ENCODE measurements at regions not wholly inside any gene's neighbourhood (a gene's known extent, or its start where the extent isn't known, plus 50 kb on each side); places are given as distances from the start of the nearest gene placed in this dataset.

DNA sequence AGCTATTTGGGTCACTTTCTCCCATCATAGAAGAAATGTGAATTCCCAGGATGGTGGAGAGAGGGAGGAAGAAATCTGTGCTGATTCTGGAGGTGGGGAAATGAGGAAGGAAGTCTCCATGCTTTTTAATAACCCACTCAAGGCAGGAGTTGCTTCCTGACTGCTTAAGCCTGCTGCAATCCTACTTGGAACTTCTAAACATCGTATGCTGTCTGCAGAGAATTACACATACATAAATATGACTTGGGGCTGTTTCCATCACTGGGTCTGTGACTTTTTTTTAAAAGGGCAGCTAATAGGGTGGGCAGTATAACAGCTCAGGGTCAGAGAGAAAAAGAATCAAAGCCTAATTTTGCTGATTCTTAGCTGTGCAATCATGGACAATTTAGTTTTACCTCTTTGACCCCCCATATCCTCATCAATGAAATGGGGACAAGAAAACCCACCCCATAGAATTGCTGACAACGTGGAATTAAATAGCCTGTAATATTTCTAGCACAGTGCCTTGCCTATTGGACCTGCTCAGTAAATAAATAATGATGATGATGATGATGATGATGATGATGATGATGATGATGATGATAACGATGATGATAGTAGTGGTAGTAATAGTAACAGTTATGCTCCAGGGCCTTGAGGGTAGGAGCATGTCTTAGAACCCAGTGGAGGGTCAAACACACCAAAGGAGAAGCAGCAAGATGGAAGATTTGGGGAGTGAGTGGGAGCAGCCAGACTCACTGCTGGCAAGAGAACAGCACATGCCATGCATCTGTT, 166.7 kb upstream of the LRFN2 start:
- DNase-seq = no peak
- no peak for ATAC-seq

DNA sequence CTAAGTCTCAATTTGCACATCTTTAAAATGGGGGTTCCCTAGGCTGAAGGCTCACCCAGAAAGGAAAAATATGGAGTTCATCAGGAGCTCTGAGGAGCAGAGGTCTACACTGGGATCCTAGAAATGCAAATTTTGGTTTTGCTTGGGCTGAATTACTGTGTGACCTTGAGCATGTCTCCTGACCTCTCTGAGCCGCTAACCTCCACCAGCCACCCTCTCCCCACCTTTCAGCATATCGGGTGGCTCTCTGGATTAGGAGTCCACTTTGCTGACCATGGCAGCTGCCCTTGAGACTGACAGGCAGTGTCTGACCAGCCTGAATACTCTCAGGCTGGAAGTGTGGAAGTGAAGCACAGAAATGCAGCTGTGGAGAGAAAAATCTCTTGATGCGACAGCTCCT, 165.9 kb upstream of the LRFN2 start:
- ATAC-seq (no peak), DNase-seq (no peak)

DNA sequence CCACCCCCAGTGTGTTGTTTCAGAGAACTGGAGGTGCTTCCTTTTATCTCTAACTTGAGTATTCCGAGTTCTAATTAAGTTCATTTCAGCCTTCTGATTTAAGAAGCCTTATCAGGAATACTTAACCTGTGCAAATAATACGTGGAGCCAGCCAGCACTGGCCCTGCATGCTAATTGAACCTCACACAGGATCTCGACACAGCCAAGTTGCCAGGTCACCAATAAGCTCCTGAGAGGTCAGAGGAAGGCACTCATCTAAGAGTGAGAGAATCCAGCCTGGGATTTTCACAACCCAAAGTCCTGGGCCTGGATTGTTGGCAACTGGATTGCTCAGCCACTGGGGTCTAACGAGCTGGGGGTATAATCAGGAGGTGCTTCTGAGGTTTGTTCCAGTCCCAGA, 157.7 kb upstream of the LRFN2 start:
- DNase-seq (no peak), ATAC-seq (no peak)

DNA sequence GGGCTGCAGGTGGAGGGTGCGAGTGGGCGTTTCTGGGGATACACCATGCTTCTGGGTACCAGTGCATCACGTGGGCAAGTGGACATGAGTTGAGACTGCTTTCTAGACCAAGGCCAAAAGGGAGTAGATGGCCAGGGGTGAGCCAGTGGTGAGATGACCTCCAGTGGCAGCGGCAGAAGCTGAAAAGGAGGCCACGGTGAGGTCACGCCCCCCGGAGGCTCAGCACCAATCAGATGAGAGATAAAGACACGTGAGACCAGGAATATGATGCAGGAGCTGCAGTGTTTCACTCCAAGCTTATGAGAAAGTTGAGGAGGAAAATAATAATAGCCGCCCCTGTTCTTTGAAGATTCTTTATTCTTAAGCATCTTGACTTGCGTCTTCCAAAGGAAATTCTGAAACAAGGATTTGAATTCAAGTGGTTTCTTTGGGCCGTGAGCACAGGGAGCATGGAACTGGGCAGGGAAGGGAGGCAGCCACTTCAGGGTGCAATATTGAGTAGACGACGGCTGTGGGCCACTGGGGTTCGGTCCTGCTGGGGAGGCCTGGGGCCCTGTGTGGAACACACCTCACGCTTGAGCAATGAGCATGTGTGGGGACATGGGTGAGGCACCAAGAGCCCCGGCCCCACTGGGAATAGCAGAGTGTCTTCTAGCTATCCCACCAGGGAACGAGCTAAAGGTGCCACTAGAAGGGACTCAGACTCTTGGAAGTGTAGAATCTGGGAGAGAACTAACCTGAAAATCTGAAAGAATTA, 156.7 kb upstream of the LRFN2 start:
- no peak for ATAC-seq

DNA sequence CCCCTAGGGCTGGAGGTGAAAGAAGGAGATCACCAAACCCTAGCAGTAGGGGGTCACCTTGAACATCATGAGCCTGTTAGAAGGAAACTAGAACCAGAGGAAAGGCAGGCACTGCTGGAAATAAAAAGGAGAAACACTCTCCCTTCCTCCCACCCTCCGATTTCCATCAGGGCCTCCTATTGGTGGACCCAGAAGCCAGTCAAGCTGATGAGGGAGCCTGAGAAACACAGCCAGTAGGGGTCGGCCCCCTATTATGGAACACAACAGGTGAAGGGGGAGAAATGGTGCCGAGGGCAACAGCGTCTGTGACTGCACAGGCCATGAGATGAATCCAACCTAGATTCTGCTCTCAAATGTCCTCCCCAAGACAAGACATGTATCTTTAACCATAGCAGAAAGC, 156.1 kb upstream of the LRFN2 start:
- DNase-seq (no peak), ATAC-seq (no peak)

More for the DNA sequence above, 156.7 kb upstream of the LRFN2 start:
- DNase-seq = no peak

DNA sequence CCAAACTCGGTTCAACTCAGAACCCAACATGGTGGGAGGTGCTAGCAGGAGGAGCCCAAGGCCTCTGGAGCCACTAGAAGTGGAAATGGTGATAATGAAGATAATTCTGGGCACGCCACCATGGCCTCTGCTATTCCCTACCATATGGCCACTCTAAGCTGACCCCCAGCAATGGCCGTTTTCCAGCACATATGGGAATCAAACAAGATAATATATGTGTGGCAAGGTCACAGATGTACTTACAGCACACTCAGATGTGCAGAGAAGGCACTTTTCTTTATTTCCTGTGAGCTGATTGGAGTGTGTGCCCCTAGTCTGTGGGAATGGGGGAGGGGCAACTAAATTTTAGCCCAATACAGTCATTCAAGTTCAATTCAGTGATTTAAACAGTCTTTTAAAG, 153.4 kb upstream of the LRFN2 start:
- DNase-seq (no peak), ATAC-seq (no peak)

DNA sequence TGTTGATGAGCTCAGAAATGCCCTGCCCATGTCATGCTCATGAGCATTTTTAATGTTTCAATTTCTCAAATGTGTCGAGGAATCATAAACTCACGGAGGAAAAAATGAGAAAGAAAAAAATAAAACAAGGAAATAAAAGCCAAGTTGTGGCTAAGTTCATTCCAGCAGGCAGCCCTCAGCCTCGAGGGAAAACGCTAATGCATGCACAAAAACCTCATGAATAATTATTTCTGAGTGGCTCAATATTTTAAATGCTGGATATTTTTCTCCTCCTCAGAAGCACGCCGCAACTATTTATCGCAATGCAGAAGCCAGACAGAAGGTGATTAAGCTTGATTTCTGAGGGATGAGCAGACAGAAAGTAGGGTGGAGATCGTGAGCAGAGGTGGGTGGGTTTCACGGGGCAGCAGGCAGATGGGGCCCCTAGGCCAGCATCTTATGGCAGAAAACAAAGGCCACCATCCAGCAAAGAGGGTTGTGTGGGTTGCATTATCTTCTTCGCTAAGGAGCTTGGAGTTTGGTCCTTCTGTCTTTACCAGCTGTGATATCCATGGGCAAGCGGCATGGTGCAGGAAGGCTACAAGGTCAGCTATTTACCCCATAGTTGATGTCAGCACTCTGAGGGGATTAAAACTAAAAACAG, 151.5 kb upstream of the LRFN2 start:
- ATAC-seq = no peak
- DNase-seq = no peak

DNA sequence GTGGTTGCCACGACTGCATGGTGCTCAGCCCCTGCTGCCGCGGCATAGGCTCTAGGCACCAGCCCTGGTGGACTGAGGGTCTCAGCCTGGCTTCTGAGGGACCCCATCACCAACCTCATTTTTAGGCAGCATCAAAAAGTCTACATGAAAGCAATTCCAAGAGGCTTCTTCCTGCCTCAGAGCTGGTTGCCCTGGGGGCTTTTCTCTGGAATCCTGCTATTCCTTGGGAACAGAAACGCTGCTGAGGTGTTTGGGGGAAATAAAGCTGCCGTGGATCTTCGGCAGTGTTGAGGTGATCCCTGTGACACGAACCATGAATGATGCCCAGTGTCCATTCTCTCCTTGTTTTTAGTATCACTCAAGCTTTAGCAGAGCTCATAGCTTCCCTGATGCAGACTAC, 148.4 kb upstream of the LRFN2 start:
- no peak for ATAC-seq
- DNase-seq = no peak

DNA sequence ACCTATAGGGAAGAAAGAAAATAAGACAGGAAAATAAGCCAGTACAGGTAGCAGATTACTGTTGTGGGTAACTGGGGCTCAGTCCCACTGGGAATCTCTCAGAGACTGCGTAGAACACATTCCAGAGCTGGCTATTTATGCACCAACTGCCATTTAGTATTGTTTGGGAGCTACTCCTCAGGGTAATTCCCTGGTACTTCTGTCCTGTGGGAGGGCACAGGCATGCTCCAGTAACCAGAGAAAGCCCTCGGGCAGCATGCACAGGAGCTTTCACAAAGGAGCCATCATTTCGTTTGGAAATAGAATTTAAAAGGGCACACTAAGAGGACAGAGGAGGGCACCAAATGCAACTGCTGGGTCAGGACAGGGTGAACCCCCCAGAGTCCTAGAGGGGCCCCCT, 148.0 kb upstream of the LRFN2 start:
- ATAC-seq = no peak
- no peak for DNase-seq

DNA sequence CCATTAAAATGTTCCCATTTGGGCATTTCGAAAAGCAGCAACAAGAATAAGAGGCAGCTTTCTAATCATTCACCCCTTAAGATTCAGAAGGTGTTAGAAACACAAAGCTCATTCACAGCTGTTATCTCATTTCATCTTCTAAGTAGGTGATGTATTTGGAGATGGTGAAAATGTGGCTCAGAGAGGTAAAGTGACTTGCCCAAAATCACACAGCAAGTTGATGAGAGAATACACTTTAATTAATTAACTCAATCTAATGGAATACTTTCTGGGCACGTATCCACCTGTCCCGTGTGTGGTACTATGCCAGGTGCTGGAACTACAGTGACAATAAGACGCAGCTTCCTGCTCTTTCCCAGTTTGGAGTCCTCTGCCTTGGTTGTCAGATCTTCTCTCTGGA, 147.4 kb upstream of the LRFN2 start:
- ATAC-seq = no peak

DNA sequence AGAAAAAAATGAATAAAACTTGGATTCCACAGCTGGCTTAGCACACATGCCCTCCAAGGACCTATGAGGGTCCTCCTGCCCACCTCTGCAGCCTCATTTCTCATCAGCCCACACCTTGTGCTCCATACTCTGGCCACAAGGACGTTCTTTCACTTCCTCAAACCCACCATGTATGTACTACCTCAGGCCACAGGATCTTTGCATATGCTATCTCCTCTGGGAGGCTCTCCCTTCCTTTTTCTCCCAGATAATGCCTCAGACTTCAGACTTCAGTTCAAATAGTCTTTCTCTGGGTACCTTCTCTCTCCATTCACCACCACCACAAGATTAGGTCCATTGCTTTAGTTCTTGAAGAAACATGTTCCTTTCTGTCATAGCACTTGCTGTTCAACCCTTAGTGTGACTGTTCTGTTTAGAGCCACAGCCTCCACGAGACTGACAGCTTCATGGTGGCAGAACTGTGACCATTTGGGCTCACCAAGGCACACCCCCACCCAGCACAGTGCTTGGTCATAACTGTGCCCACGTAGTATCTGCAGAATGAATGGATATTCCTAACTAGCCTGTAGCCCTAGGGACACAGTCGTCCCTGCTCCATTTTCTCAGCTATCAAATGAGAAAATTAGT, 146.7 kb upstream of the LRFN2 start:
- DNase-seq = no peak
- ATAC-seq = no peak

More for the DNA sequence above, 147.4 kb upstream of the LRFN2 start:
- DNase-seq = no peak

DNA sequence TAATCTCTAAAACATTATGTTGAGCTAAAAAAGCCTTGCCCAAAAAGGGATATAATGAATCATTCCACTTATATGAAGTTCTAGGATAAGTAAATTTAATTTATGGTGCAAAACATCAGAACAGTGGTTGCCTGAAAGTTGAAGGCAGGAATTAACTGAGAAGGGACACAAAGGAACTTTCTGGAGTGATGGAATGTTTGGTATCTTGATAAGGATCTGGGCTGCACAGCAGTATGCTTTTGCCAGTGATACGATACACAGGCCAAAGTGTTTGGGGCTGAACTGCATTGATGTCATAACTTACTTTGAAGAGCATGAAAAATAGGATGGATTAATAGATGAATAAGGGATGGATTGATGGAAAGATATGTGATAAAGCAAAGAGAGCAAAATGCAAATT, 146.1 kb upstream of the LRFN2 start:
- no peak for ATAC-seq

DNA sequence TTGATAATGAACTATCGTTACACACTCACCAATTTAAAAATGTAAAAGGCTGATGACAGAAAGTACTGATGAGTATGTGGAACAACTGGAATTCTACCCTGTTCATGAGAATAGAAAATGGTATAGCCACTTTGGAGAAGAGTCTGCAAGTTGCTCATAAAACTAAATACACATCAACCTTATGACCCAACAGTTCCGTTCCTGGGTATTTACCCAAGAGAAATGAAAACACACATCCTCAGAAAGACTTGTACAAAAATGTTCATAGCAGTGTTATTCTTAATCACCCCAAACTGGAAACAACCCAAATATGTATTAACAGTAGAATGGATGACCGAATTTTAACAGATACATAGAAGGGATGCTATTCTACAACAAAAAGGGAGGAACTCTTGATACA, 145.7 kb upstream of the LRFN2 start:
- no peak for DNase-seq

More for the DNA sequence above, 146.1 kb upstream of the LRFN2 start:
- no peak for DNase-seq

DNA sequence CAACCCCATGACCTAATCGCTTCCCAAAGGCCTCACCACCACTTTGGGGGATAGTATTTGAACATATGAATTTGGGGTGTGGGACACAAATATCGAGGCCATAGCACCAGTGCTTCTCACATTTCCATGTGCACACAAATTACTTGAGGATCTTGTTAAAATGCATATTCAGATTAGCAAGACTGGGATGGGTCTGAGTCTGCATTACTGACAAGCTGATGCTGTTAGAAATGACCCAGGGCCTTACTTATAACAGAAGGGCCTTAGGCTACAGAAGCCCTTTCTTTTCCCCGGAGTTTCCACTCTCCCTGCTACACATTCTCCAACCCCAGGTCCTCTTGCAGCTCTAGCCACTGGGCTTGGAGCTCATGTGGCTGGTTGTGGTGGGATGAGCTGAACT, 141.5 kb upstream of the LRFN2 start:
- DNase-seq (no peak), ATAC-seq (no peak)

More for the DNA sequence above, 145.7 kb upstream of the LRFN2 start:
- ATAC-seq = no peak

DNA sequence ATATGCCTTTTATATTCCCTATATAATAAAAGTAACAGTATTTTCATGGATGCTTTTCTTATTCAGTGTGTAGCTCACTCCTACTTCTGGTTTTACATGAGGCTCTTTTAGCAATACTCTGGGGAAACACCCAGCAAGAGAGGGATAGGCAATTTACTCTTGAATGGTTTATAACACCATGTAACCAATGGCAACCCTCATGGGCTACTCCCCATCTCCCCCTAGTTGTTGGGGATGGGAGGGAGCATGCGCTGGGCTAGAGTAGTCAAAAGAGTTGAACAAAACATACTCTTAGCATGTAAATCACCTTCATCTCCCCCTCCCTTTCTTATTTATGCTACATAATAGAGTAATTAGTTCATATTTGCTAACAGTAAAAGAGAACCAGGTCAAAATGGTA, 140.1 kb upstream of the LRFN2 start:
- ATAC-seq (no peak), DNase-seq (no peak)

DNA sequence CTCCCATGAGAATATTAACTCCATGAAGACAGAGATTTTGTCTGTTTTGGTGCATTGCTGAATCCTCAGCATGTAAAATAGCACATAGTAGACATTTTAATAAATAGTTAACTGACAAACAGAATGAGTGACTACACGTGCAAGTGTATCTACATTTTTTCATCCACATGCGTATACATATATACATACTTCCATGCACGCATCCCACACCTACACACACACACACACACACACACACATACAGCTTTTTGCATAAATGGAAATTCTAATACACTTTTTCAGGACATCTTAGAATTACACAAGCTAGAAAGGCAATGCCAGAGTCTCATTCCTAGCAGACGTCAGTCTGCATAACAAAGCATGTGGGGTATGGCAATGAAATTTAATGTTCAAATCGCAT, 139.7 kb upstream of the LRFN2 start:
- DNase-seq = no peak
- ATAC-seq = no peak

DNA sequence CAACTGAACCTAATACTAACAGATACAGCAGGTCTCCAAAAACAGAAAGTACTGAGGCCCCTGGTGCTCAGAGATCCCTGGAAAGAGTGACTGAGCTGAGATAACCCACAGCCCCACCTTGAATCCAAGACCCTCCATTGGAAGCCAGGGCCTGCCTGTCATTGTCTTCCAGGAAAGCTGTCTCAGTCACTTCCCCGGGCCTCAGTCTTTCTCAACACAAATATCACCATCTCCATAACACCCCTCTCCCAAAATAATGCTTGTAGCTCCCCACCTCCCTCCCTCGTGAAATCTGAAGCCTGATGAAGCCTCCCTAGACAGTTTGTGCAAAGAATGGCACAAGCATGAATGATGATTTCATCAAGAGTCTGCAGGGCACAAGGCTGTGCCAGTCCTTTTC, 138.2 kb upstream of the LRFN2 start:
- ATAC-seq (no peak), DNase-seq (no peak)

DNA sequence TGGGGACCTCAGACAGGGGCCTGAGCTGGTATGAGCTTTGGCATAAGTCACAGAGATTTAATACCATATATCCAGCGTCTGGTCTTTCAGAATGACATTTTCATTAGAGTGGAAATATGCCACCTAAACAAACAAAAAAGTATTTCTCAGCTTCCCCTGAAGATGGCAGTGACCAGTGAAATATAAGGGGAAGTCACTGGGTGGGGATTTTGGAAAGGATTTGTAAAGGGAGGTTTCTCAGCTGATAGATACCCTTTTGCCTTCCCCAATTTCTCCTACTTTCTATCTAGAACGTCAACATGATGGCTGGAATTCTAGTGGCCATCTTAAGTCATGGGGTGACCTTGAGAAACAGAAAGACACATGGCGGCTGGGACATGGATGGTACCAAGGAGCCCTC, 137.7 kb upstream of the LRFN2 start:
- ATAC-seq (no peak), DNase-seq (no peak)

DNA sequence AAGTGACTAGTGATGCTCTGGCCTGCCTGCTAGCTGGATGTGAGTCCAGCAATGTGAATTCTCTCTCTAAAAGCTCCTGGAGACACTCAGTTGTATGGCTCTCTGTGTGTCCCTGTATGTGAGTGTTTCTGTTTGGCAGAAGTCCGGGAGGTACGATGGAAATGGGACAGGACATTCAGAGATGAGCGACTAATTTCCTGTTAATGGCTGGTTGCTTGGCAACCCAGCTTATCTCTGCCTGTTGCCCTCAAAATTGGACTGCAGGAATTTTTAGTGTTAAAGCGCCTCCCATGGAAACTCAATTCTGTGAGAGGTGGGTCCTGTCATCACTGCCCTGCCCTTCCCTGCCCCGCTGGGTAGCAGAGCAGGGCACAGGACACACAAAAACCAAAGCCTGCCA, 136.8 kb upstream of the LRFN2 start:
- DNase-seq (no peak), ATAC-seq (no peak)

DNA sequence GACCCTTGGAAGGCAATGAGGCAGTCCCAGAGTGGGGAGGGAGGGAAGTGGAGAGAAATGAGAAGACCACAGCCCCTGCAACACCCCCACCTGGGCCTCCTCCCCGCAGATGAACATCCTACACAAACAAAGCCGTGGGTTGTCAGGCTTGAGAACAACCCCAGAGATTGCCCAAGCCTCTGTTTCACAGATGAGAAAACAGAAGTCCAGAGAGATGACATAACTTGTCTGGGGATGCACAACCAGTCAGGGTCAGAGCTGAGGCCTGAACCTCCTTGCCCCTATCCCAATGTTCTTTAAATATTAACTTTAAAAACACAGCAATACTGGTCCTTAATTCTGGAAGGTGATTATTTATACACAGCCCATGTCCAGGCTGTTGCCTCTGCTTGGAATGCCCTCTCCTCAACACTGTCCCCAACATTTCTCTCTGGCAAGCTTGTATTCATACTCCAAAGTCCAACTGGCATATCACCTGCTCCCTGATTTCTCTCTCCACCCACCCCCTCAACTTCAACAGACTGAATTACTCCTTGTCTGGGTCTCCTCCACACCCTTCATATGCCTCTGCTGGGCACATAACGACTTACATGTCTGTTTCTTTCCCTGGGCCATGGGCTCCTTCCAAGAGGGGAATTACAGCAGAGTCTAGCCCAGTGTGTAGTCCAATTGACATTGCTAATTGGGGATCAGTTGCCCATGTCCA, 135.5 kb upstream of the LRFN2 start:
- DNase-seq (no peak), ATAC-seq (no peak)

DNA sequence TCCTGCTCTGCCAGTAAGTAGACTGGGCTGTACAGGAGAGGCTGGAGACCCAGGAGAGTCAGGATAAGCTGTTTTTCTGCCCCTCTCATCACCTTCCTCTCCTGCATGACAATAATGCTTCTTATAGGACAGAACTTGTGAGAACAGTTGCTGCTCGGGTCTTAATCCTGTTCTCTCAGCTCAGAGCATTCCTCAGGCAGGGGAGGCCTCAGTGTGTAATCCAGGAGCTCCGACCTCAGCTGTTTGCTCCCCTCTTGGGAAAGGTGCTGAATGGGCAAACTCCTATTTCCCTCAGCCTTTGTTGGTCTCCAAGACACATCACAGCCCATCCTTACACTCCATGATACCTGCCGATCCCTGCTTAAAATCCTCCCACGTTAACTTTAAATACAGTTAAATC, 134.9 kb upstream of the LRFN2 start:
- no peak for ATAC-seq

DNA sequence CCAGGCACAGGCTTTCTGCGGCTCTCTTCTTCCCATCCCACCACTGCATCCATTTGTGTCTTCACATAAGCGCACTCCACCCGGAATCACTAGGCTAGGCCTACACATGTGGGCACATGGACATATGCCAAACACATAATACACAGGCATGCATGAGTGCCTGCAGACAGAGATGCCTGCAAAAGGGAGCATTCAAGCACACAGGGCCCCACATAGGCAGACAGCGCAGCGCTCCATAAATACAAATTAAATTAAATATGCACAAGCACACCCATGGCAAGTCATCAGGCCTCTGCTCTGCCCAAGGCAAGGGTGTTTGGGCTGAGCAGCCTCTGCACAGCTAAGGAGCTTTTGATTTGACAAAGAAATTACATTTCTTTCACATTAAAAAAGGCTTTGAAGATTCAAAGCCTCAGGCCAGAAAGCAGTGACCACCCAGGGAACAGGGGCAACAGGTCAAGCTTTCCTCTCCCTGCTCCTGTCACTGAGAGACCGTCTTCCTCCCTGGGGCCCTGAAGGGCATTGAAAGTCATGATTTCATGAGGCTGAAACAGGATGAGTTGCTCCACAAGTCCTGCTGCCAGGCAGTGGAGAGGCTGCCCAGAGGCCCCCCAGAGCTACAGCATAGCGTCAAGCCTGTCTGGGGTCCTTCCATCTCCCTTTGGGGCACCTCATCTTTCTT, 134.2 kb upstream of the LRFN2 start:
- ATAC-seq (no peak), DNase-seq (no peak)

More for the DNA sequence above, 134.9 kb upstream of the LRFN2 start:
- DNase-seq = no peak

Data from stimulated activated naive CD8-positive, alpha-beta T cell treated with anti-CD3 and anti-CD28 coated beads, Interleukin-15, Interleukin-2, amounts not matched to agents 100 U/mL and 50 U/mL, for 24 hours (primary cell).